IMR-90 (cell line): ENCODE measurements at regions not wholly inside any gene's neighbourhood (a gene's known extent, or its start where the extent isn't known, plus 50 kb on each side); places are given as distances from the start of the nearest gene placed in this dataset.

Source experiments
- POLR2A ChIP-seq: IDR thresholded peaks from 2 replicates; pipeline ENCODE4 v1.6.1; 2012; ENCODE audit warnings: mild to moderate bottlenecking, low read depth, low read length
- RAD21 ChIP-seq: IDR thresholded peaks from 2 replicates; pipeline ENCODE4 v1.6.1; 2012; ENCODE audit warnings: low read length, improper control_type of control experiment
- RFX5 ChIP-seq: IDR thresholded peaks from 2 replicates; pipeline ENCODE4 v1.8.0; 2012; ENCODE audit warnings: low read depth, mild to moderate bottlenecking, low read length, moderate library complexity
- TF ChIP-seq, protein P1 (sequence below): conservative IDR thresholded peaks from 2 replicates; pipeline ENCODE4 v1.5.1; 2012; ENCODE audit warnings: mild to moderate bottlenecking, low read depth, low read length, improper control_type of control experiment

GRCh38 chr11:131099746-131100145 lies 183.5 kb upstream of the SNX19 start:
- TF ChIP-seq, protein P1, sequence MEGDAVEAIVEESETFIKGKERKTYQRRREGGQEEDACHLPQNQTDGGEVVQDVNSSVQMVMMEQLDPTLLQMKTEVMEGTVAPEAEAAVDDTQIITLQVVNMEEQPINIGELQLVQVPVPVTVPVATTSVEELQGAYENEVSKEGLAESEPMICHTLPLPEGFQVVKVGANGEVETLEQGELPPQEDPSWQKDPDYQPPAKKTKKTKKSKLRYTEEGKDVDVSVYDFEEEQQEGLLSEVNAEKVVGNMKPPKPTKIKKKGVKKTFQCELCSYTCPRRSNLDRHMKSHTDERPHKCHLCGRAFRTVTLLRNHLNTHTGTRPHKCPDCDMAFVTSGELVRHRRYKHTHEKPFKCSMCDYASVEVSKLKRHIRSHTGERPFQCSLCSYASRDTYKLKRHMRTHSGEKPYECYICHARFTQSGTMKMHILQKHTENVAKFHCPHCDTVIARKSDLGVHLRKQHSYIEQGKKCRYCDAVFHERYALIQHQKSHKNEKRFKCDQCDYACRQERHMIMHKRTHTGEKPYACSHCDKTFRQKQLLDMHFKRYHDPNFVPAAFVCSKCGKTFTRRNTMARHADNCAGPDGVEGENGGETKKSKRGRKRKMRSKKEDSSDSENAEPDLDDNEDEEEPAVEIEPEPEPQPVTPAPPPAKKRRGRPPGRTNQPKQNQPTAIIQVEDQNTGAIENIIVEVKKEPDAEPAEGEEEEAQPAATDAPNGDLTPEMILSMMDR = no peak
- TF ChIP-seq POLR2A (no peak), RAD21 (no peak), RFX5 (no peak)
